Esophagus muscularis mucosa (tissue), 3 donors: ENCODE measurements at regions not wholly inside any gene's neighbourhood (a gene's known extent, or its start where the extent isn't known, plus 50 kb on each side); places are given as distances from the start of the nearest gene placed in this dataset.
"Not testable (repeated sequence)": the region's sequence is repeated elsewhere in the genome, so short reads cannot be mapped to it uniquely, and the experiment has no call there.

Experiments used
- CTCF ChIP-seq, 3 experiments: fragments of 200-600 bp in 2 of 3; fragments of 450-650 bp in 1 of 3; sonication (generic) in 2 of 3; IDR thresholded peaks; one replicate each; pipeline ENCODE4 v1.5.1; 2017 to 2019; ENCODE audit warnings: antibody characterized with exemption in 3 of 3, mild to moderate bottlenecking in 2 of 3, moderate library complexity in 1 of 3
- POLR2A ChIP-seq: fragments of 450-650 bp; IDR thresholded peaks from one replicate; pipeline ENCODE4 v1.6.1; 2017; ENCODE audit warnings: antibody characterized with exemption, moderate library complexity, mild to moderate bottlenecking, low read depth

GRCh38 chr16:10301547-10301946 is 84.3 kb upstream of the ATF7IP2 start:
- TF ChIP-seq CTCF (IDR thresholded peaks at IDR 0.05); POLR2A: not testable (repeated sequence)
